Astrocyte (in vitro differentiated cells and primary cell): ENCODE measurements at regions not wholly inside any gene's neighbourhood (a gene's known extent, or its start where the extent isn't known, plus 50 kb on each side); places are given as distances from the start of the nearest gene placed in this dataset.
A peak's percentile ranks its signal among the peaks of the same experiment; 100 is the strongest.

Experiments used
- DNase-seq: peaks from one replicate; pipeline ENCODE4 v3.0.0-alpha.2; 2010; ENCODE audit warnings: low read depth
- FAIRE-seq: peaks from 2 replicates; lab custom pipeline; 2011; peaks lifted over from hg19 to GRCh38; lab: Jason Lieb, UNC
- H2AFZ ChIP-seq: 2 replicates; pipeline ENCODE4 v1.6.0; 2012; ENCODE audit warnings: low read depth, low read length, inconsistent platforms
- H3K27ac ChIP-seq: 2 replicates; pipeline ENCODE4 v1.5.1; 2011; ENCODE audit warnings: low read depth, low read length, inconsistent platforms
- H3K27me3 ChIP-seq: 2 replicates; pipeline ENCODE4 v1.6.0; 2011; ENCODE audit warnings: low read length, inconsistent platforms; ENCODE audit not compliant: insufficient read depth
- H3K36me3 ChIP-seq: 2 replicates; pipeline ENCODE4 v1.5.1; 2011; ENCODE audit warnings: low read length, inconsistent platforms; ENCODE audit not compliant: insufficient read depth
- H3K4me1 ChIP-seq: 2 replicates; pipeline ENCODE4 v1.5.1; 2011; ENCODE audit warnings: low read length, inconsistent platforms; ENCODE audit not compliant: insufficient read depth
- H3K4me2 ChIP-seq: 2 replicates; pipeline ENCODE4 v1.6.0; 2012; ENCODE audit warnings: low read length, inconsistent platforms
- H3K4me3 ChIP-seq: 2 replicates; pipeline ENCODE4 v1.5.1; 2011; ENCODE audit warnings: low read depth, mild to moderate bottlenecking, low read length, inconsistent platforms; ENCODE audit not compliant: insufficient read depth
- H3K79me2 ChIP-seq: 2 replicates; pipeline ENCODE4 v1.6.0; 2012; ENCODE audit warnings: mild to moderate bottlenecking, low read length, inconsistent platforms; ENCODE audit not compliant: insufficient read depth
- H3K9ac ChIP-seq: 2 replicates; pipeline ENCODE4 v1.6.0; 2012; ENCODE audit warnings: mild to moderate bottlenecking, low read length, inconsistent platforms
- H3K9me3 ChIP-seq: 2 replicates; pipeline ENCODE4 v1.5.1; 2012; ENCODE audit warnings: low read depth, mild to moderate bottlenecking, low read length, inconsistent platforms; ENCODE audit not compliant: insufficient read depth
- H4K20me1 ChIP-seq: 2 replicates; pipeline ENCODE4 v1.6.0; 2012; ENCODE audit warnings: low read length, inconsistent platforms; ENCODE audit not compliant: insufficient read depth
- H3K27ac Mint-ChIP-seq: one replicate; pipeline ENCODE4 v1.8.0; 2021; ENCODE audit warnings: mild to moderate bottlenecking, mixed read lengths; ENCODE audit not compliant: unreplicated experiment
- H3K27me3 Mint-ChIP-seq: one replicate; pipeline ENCODE4 v1.8.0; 2021; ENCODE audit warnings: low read depth, mixed read lengths; ENCODE audit not compliant: unreplicated experiment
- H3K36me3 Mint-ChIP-seq: one replicate; pipeline ENCODE4 v1.8.0; 2021; ENCODE audit warnings: low read depth, mixed read lengths; ENCODE audit not compliant: unreplicated experiment
- H3K4me1 Mint-ChIP-seq: one replicate; pipeline ENCODE4 v1.8.0; 2021; ENCODE audit warnings: low read depth, mixed read lengths; ENCODE audit not compliant: unreplicated experiment
- H3K4me3 Mint-ChIP-seq: one replicate; pipeline ENCODE4 v1.8.0; 2021; ENCODE audit warnings: mild to moderate bottlenecking, moderate library complexity, mixed read lengths; ENCODE audit not compliant: unreplicated experiment
- H3K9me3 Mint-ChIP-seq: one replicate; pipeline ENCODE4 v1.8.0; 2021; ENCODE audit warnings: mild to moderate bottlenecking, mixed read lengths; ENCODE audit not compliant: unreplicated experiment
- EZH2 ChIP-seq: IDR thresholded peaks from 2 replicates; pipeline ENCODE4 v1.6.1; 2012; ENCODE audit warnings: mild to moderate bottlenecking, low read length, inconsistent platforms; ENCODE audit not compliant: insufficient read depth
- TF ChIP-seq, protein P1 (sequence below): IDR thresholded peaks from 2 replicates; pipeline ENCODE4 v1.5.1; 2011; ENCODE audit warnings: low read depth, mild to moderate bottlenecking, inconsistent platforms, low read length, moderate library complexity; ENCODE audit not compliant: insufficient read depth

DNA sequence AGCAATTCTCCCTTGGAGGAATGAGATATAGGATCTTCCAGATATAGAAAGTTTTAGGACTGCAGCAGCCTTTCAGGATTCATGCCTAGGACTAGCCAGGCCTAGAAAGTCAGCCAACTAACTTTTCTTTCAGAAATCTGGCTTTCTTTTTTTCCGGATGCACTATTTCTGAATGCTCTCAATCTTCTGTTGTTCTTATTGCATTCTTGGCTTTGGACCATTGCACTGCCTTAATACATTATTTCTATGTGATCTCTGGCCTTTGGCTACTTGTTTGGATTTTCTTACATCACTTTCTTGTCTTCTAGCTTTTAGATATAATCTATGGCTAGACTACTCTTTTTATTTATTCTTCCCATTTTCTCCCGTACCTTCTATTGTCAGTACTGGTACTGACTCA lies 813.1 kb upstream of the HTR2C start:
- H3K4me1 Mint-ChIP-seq, result no peaks in the 10 kb centered on the region
- DNase-seq (peak; percentile 30), FAIRE-seq (peak; percentile 59)
- H3K36me3 Mint-ChIP-seq, result no peaks in the 10 kb centered on the region
- Histone ChIP-seq H3K9me3 (no peaks in the 10 kb centered on the region), H3K27me3 (no peaks in the 10 kb centered on the region), H3K9ac (no peak overlapping the region), H4K20me1 (no peaks in the 10 kb centered on the region), H3K27ac (no peak overlapping the region), H3K4me3 (no peak overlapping the region), H3K4me2 (no peak overlapping the region), H3K79me2 (no peaks in the 10 kb centered on the region), H3K4me1 (no peaks in the 10 kb centered on the region), H3K36me3 (no peaks in the 10 kb centered on the region), H2AFZ (no peak overlapping the region)
- H3K9me3 Mint-ChIP-seq, result no peaks in the 10 kb centered on the region
- no peaks in the 10 kb centered on the region for H3K27me3 Mint-ChIP-seq
- H3K27ac Mint-ChIP-seq, result no peak overlapping the region
- no peak overlapping the region for H3K4me3 Mint-ChIP-seq
- TF ChIP-seq, protein P1, sequence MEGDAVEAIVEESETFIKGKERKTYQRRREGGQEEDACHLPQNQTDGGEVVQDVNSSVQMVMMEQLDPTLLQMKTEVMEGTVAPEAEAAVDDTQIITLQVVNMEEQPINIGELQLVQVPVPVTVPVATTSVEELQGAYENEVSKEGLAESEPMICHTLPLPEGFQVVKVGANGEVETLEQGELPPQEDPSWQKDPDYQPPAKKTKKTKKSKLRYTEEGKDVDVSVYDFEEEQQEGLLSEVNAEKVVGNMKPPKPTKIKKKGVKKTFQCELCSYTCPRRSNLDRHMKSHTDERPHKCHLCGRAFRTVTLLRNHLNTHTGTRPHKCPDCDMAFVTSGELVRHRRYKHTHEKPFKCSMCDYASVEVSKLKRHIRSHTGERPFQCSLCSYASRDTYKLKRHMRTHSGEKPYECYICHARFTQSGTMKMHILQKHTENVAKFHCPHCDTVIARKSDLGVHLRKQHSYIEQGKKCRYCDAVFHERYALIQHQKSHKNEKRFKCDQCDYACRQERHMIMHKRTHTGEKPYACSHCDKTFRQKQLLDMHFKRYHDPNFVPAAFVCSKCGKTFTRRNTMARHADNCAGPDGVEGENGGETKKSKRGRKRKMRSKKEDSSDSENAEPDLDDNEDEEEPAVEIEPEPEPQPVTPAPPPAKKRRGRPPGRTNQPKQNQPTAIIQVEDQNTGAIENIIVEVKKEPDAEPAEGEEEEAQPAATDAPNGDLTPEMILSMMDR, result no peak
- TF ChIP-seq EZH2, result no peak

DNA sequence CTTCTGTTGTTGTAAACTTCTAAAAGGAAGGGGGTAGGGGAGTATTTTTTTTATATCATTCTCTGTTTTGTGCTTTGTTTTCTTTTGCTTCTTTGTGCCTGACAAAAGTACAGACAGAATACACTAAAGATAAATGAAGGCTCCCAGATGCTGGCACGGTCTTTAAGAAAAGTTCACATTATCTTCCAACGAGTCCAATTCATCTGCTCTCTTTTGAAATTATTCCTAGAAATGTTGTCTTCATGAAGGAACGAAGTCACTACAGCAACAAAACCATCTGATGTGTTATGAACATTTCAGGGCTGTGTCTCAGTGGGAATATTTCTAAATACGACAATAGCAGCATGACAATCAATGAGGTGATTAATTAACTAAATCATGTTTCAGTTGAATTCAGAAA lies 813.8 kb upstream of the HTR2C start:
- TF ChIP-seq, protein P1, result no peak
- no peak for TF ChIP-seq EZH2
- H3K27me3 ChIP-seq, result no peaks in the 10 kb centered on the region
- Mint-ChIP-seq H3K9me3 (no peaks in the 10 kb centered on the region), H3K27ac (no peak overlapping the region), H3K4me1 (no peaks in the 10 kb centered on the region), H3K36me3 (no peaks in the 10 kb centered on the region), H3K4me3 (no peak overlapping the region), H3K27me3 (no peaks in the 10 kb centered on the region)
- no peaks in the 10 kb centered on the region for H4K20me1 ChIP-seq
- H2AFZ ChIP-seq, result no peak overlapping the region
- peak; percentile 88 for FAIRE-seq
- no peak overlapping the region for H3K4me3 ChIP-seq
- no peaks in the 10 kb centered on the region for H3K4me1 ChIP-seq
- H3K79me2 ChIP-seq, result no peaks in the 10 kb centered on the region
- no peak overlapping the region for H3K27ac ChIP-seq
- peak; percentile 44 for DNase-seq
- no peak overlapping the region for H3K9ac ChIP-seq
- no peak overlapping the region for H3K4me2 ChIP-seq
- H3K36me3 ChIP-seq, result no peaks in the 10 kb centered on the region
- no peaks in the 10 kb centered on the region for H3K9me3 ChIP-seq

DNA sequence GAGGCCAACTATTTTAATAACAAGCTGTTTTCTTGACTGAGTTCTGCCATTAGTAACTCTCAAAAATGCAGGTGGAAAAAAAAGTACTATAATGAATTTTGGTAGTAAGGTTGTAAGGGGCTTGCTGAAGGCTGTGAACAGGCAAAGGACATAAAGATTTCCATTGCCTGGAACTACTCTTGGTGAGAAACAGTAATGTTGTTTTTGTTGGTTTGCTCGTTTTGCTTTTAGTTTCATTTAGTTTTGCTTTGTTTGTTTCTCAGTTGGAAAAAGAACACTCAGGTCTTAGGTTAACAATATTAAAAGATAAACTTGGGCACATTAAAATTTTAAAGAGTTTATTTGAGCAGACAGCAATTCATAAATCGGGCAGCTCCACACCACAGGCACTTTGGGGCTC lies 824.5 kb upstream of the HTR2C start:
- Mint-ChIP-seq H3K27ac (no peak overlapping the region), H3K9me3 (no peaks in the 10 kb centered on the region), H3K4me3 (no peak overlapping the region), H3K4me1 (no peaks in the 10 kb centered on the region), H3K27me3 (no peaks in the 10 kb centered on the region), H3K36me3 (no peaks in the 10 kb centered on the region)
- no peak overlapping the region for H3K27ac ChIP-seq
- H4K20me1 ChIP-seq, result no peaks in the 10 kb centered on the region
- no peaks in the 10 kb centered on the region for H3K36me3 ChIP-seq
- FAIRE-seq (peak; percentile 91), DNase-seq (no peak)
- no peak overlapping the region for H3K4me2 ChIP-seq
- H3K27me3 ChIP-seq, result no peaks in the 10 kb centered on the region
- no peaks in the 10 kb centered on the region for H3K79me2 ChIP-seq
- no peak overlapping the region for H3K4me3 ChIP-seq
- no peak overlapping the region for H2AFZ ChIP-seq
- no peaks in the 10 kb centered on the region for H3K9me3 ChIP-seq
- TF ChIP-seq, protein P1, result no peak
- TF ChIP-seq EZH2, result no peak
- no peaks in the 10 kb centered on the region for H3K4me1 ChIP-seq
- no peak overlapping the region for H3K9ac ChIP-seq
